Liver (tissue), 8 donors: ENCODE measurements at regions not wholly inside any gene's neighbourhood (a gene's known extent, or its start where the extent isn't known, plus 50 kb on each side); places are given as distances from the start of the nearest gene placed in this dataset.

ENCODE experiments used
- DNase-seq: peaks from one replicate; pipeline ENCODE4 v3.0.0-alpha.2; 2017; ENCODE audit warnings: low spot score
- H3K27ac ChIP-seq, 2 donors: one replicate each; pipeline ENCODE4 v1.7.0; 2013; ENCODE audit warnings: inconsistent platforms in 2 of 2, low read length in 2 of 2, control low read depth in 1 of 2, low read depth in 1 of 2, mild to moderate bottlenecking in 1 of 2
- H3K27me3 ChIP-seq, 4 donors: one replicate each; pipeline versions ENCODE4 v1.6.1 to v1.7.0; 2013; ENCODE audit warnings: low read length in 3 of 4, inconsistent platforms in 1 of 4, mild to moderate bottlenecking in 1 of 4, moderate library complexity in 1 of 4; ENCODE audit not compliant: control insufficient read depth in 4 of 4, insufficient read depth in 4 of 4
- H3K36me3 ChIP-seq, 4 donors: one replicate each; pipeline versions ENCODE4 v1.6.1 to v1.7.0; 2013; ENCODE audit warnings: low read length in 3 of 4, mild to moderate bottlenecking in 3 of 4, low read depth in 1 of 4, moderate library complexity in 1 of 4; ENCODE audit not compliant: control insufficient read depth in 4 of 4, insufficient read depth in 3 of 4
- H3K4me1 ChIP-seq, 4 donors: one replicate each; pipeline versions ENCODE4 v1.6.1 to v1.7.0; 2013; ENCODE audit warnings: low read length in 3 of 4, mild to moderate bottlenecking in 3 of 4, moderate library complexity in 1 of 4; ENCODE audit not compliant: control insufficient read depth in 4 of 4, insufficient read depth in 4 of 4
- H3K4me3 ChIP-seq, 3 donors: one replicate each; pipeline versions ENCODE4 v1.6.1 to v1.7.0; 2013; ENCODE audit warnings: low read length in 3 of 3, control low read depth in 1 of 3, low read depth in 1 of 3, mild to moderate bottlenecking in 1 of 3
- H3K9ac ChIP-seq, 2 donors: one replicate each; pipeline ENCODE4 v1.7.0; 2013; ENCODE audit warnings: low read length in 2 of 2, mild to moderate bottlenecking in 2 of 2, moderate library complexity in 2 of 2, control low read depth in 1 of 2, low read depth in 1 of 2
- H3K9me3 ChIP-seq, 4 donors: one replicate each; pipeline versions ENCODE4 v1.6.1 to v1.7.0; 2013; ENCODE audit warnings: low read length in 3 of 4; ENCODE audit not compliant: control insufficient read depth in 4 of 4
- ATF3 ChIP-seq: IDR thresholded peaks from 2 replicates; pipeline ENCODE4 v1.6.1; 2016; ENCODE audit warnings: antibody characterized with exemption
- CTCF ChIP-seq: fragments of 150-350 bp; IDR thresholded peaks from 2 replicates; pipeline ENCODE4 v1.5.1; 2017; ENCODE audit warnings: improper control_type of control experiment, low read depth, low read length; ENCODE audit not compliant: missing input control
- EGR1 ChIP-seq, 2 donors: IDR thresholded peaks; 2 replicates each; pipeline ENCODE4 v1.6.1; 2016 to 2018; ENCODE audit warnings: antibody characterized with exemption in 2 of 2, low read depth in 2 of 2
- FOXA1 ChIP-seq: IDR thresholded peaks from 2 replicates; pipeline ENCODE4 v1.6.1; 2016; ENCODE audit warnings: antibody characterized with exemption
- FOXA2 ChIP-seq: IDR thresholded peaks from 2 replicates; pipeline ENCODE4 v1.6.1; 2016; ENCODE audit warnings: antibody characterized with exemption
- GABPA ChIP-seq, 2 donors: IDR thresholded peaks in 1 of 2; conservative IDR thresholded peaks in 1 of 2; 2 replicates each; pipeline ENCODE4 v1.6.1; 2016; ENCODE audit warnings: antibody characterized with exemption in 2 of 2, mild to moderate bottlenecking in 1 of 2, moderate library complexity in 1 of 2
- HNF4A ChIP-seq, 2 donors: conservative IDR thresholded peaks; 2 replicates each; pipeline ENCODE4 v1.6.1; 2016; ENCODE audit warnings: antibody characterized with exemption in 2 of 2, mild to moderate bottlenecking in 2 of 2
- HNF4G ChIP-seq: IDR thresholded peaks from 2 replicates; pipeline ENCODE4 v1.6.1; 2016; ENCODE audit warnings: antibody characterized with exemption
- JUND ChIP-seq, 2 donors: IDR thresholded peaks; 2 replicates each; pipeline ENCODE4 v1.6.1; 2016; ENCODE audit warnings: antibody characterized with exemption in 2 of 2
- MAX ChIP-seq: IDR thresholded peaks from 2 replicates; pipeline ENCODE4 v1.6.1; 2016; ENCODE audit warnings: antibody characterized with exemption
- NR2F2 ChIP-seq: IDR thresholded peaks from 2 replicates; pipeline ENCODE4 v1.6.1; 2016; ENCODE audit warnings: antibody characterized with exemption
- RAD21 ChIP-seq, 2 donors: IDR thresholded peaks; 2 replicates each; pipeline ENCODE4 v1.6.1; 2016; ENCODE audit warnings: antibody characterized with exemption in 2 of 2, mild to moderate bottlenecking in 2 of 2
- REST ChIP-seq: IDR thresholded peaks from 2 replicates; pipeline ENCODE4 v1.6.1; 2016; ENCODE audit warnings: antibody characterized with exemption, mild to moderate bottlenecking
- RXRA ChIP-seq, 2 donors: IDR thresholded peaks; 2 replicates each; pipeline ENCODE4 v1.6.1; 2017 to 2018; ENCODE audit warnings: antibody characterized with exemption in 2 of 2, mild to moderate bottlenecking in 1 of 2
- SP1 ChIP-seq: IDR thresholded peaks from 2 replicates; pipeline ENCODE4 v1.6.1; 2018; ENCODE audit warnings: antibody characterized with exemption, mild to moderate bottlenecking
- TAF1 ChIP-seq: conservative IDR thresholded peaks from 2 replicates; pipeline ENCODE4 v1.6.1; 2016; ENCODE audit warnings: antibody characterized with exemption, mild to moderate bottlenecking
- YY1 ChIP-seq: IDR thresholded peaks from 2 replicates; pipeline ENCODE4 v1.6.1; 2016; ENCODE audit warnings: antibody characterized with exemption, mild to moderate bottlenecking
- ZBTB33 ChIP-seq: IDR thresholded peaks from 2 replicates; pipeline ENCODE4 v1.6.1; 2016; ENCODE audit warnings: antibody characterized with exemption
- WGBS: extraction: QIAGEN DNeasy Blood & Tissue Kit; methylation state at CpG from one replicate; pipeline ENCODE4 v1.1.7; 2013; 5-methylcytosine and 5-hydroxymethylcytosine counted together
- donor health status: healthy.
- donor health status: healthy.
- donor health status: healthy.
- donor health status: healthy.
- donor health status: healthy.

GRCh38 chr14:65938738-65939137, 526.2 kb downstream of the FUT8 start:
- Histone ChIP-seq H3K36me3 (no peaks in the 10 kb centered on the region), H3K9me3 (no peaks in the 10 kb centered on the region), H3K27me3 (peaks cover 0 to 8% (median 2%) of the 10 kb centered on the region in 4 donors), H3K27ac (no peak overlapping the region), H3K4me3 (no peak overlapping the region), H3K9ac (no peak overlapping the region), H3K4me1 (no peaks in the 10 kb centered on the region)
- 70% methylated on average over 2 of the region's 2 CpGs for WGBS
- no peak for TF ChIP-seq HNF4A (conservative IDR thresholded peaks at IDR 0.05)
- no peak for TF ChIP-seq REST
- TF ChIP-seq MAX, result no peak
- no peak for TF ChIP-seq EGR1 (IDR thresholded peaks at IDR 0.05; ENCODE audit: low read depth in 2 of 2)
- no peak for TF ChIP-seq RAD21 (IDR thresholded peaks at IDR 0.05)
- TF ChIP-seq CTCF, result no peak
- no peak for TF ChIP-seq ATF3
- TF ChIP-seq RXRA (IDR thresholded peaks at IDR 0.05), result no peak
- TF ChIP-seq NR2F2, result no peak
- no peak for TF ChIP-seq FOXA2
- TF ChIP-seq YY1, result no peak
- no peak for TF ChIP-seq SP1
- no peak for TF ChIP-seq TAF1
- no peak for TF ChIP-seq ZBTB33
- TF ChIP-seq FOXA1, result no peak
- TF ChIP-seq HNF4G, result no peak
- TF ChIP-seq JUND (IDR thresholded peaks at IDR 0.05), result no peak
- no peak for TF ChIP-seq GABPA (IDR thresholded peaks at IDR 0.05 in 1 of 2, conservative IDR thresholded peaks at IDR 0.05 in 1 of 2)
- no peak for DNase-seq
